GM19468 (cell line): ENCODE measurements at regions not wholly inside any gene's neighbourhood (a gene's known extent, or its start where the extent isn't known, plus 50 kb on each side); places are given as distances from the start of the nearest gene placed in this dataset.
"Not testable (repeated sequence)": the region's sequence is repeated elsewhere in the genome, so short reads cannot be mapped to it uniquely, and the experiment has no call there.

Experiments used
- ATAC-seq: cut with Tn5 transposase; IDR thresholded peaks from one replicate; pipeline ENCODE4 v1.9.1; 2021; ENCODE audit warnings: mild to moderate bottlenecking, moderate library complexity, moderate number of reproducible peaks; ENCODE audit not compliant: unreplicated experiment; ENCODE audit errors: extremely low read depth

DNA sequence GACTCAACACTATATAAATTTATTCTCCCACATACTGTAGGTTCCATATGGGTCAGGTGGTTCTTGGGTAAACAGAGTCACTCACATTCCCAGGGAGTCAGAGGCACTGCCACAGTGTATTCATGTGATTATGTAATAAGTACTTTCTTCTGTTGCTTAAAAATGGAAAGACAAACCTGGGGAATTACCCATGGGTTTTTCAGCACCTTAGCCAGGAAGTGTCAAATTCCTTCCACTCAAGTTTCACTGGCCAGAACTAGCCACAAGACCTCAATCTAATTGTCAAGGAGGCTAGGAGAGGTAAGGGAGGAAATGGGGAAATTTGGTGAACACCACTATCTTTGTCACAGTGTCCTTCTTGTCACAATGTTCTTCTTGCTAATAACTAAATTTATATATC is 333.2 kb upstream of the MDGA2 start:
- ATAC-seq = no peak

DNA sequence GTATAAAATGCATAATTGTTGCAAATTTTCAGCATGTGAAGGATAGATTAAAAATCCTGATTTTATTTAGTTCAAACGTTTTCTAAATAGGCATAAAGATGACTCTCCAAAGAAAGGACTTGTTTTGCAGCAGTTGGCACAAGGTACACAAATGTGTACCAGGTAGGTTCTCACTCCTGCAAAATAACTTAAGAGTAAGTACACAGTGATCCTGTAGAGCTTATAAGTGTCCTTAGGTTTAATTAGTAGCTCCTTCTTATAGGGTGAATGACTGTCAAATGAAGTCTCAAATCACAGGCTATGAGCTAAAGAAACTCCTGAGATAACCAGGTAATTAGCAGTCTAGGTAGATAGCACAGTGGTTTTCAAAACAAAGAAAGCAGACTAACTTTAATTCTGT is 330.6 kb upstream of the MDGA2 start:
- no peak for ATAC-seq

GRCh38 chr14:47993883-47994282 is 318.5 kb upstream of the MDGA2 start:
- ATAC-seq = no peak

GRCh38 chr14:47988175-47988574 is 312.8 kb upstream of the MDGA2 start:
- ATAC-seq = no peak

DNA sequence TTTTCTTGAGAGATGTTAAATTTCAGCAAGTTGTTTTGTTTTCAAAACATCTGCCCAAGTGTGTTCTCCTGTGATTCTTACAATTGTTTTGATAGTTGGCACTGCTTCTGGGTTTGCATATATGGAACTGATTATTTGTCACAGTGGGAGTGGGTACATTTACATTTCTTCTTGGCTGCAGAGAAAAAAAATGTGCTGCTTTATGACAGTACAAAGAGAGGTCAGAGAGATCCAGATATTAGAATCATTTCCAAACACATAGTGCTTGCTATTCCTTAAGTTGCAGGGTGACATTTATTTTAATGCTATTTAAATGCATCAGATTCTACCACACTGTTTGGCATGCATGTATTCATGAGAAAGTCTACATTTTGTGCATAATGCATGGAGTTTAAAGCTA is 303.5 kb upstream of the MDGA2 start:
- no peak for ATAC-seq

GRCh38 chr14:47976139-47976538 is 300.7 kb upstream of the MDGA2 start:
- ATAC-seq = no peak

DNA sequence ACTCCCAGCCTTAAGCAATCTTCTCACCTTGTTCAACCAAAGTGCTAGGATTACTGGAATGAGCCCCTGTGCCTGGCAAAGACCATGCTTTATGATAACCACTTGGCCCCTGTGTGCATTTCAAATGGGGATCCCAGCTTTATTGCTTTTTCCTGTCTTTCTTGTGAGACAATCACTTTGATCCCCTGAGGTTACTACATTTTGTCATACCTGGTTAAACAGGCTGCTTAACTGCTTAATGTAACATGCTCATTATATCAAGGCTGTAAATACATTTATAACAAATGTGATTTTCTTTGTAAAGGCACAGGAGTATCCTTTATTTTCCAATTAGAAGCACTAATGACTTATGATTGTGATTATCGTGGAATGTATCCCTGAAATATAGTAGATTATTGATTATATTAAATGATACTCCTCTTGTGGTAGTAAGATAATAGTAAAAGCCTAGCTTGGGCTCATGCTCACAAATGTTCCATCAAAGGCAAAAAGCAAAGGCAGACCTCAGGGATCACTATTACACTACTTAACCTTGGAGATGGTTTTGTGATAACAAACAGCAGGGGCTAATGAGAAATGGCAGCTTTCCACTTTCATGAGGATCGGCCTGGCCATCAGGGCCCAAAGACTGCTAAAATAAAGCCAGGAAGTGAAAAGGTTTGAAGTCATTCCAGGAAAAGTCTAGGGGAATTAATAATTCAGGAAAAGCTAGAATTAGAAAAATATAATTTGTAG is 290.8 kb upstream of the MDGA2 start:
- no peak for ATAC-seq

- no peak for ATAC-seq
Observed at GRCh38 chr14:47961634-47962033, 286.2 kb upstream of the MDGA2 start.

- no peak for ATAC-seq
Observed at GRCh38 chr14:47959740-47960139, 284.3 kb upstream of the MDGA2 start.

DNA sequence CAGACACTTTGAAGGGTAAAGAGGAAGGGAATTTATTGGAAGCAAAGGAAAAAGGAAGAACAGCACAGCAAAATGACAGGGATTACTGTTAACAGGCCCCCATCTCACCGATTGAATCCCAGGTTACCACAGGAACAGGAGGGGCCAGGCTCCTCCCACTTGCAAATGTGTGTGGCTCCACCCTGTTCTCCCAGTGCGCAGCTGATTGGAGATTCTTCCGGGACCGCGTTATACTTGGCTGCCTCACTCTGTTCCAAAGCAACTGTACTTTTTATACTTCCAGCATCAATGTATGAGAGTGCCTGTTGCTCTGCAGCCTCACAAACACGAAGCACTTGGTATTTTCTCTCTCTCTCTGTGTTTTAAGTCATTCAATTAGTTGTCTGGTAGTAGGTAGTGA is 273.6 kb upstream of the MDGA2 start:
- ATAC-seq = no peak

DNA sequence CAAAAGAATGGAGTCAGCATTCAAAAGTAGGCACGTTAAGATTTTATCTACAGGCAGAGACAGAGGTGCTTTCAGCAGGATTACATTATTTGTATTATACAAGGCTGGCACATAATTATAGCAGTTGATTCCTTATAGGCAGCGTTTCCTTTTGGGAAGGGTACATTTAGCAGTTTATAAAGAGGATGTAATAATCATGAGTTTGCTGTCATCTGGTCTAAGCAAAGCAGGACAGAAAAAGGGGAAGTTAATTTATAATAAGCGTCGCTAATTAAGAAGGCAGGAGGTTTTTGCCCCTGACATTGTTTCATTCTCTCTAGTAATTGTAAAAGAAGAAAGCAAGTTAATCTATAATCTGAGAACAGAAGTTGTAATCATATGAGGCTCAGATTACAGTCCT is 259.9 kb upstream of the MDGA2 start:
- no peak for ATAC-seq

DNA sequence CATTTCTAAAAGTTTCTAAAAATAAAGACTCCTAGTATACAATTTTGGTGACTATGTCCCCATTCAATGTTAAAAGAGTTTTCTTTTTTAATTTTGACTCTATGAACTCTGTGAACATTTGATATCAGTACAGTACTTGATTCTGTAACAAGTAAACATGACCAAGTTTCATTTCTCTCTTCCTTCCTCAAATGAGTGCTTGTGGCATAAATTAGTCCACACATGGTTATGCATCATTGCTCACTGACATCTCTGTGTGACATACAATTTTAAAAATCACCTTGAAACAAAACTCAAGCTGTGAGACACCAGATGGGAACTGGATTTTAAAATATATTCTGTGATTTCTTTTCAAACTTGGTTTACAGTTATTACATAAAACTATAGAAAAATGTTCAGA is 253.9 kb upstream of the MDGA2 start:
- peak; percentile 93 for ATAC-seq

GRCh38 chr14:47921133-47921532 is 245.7 kb upstream of the MDGA2 start:
- no peak for ATAC-seq

DNA sequence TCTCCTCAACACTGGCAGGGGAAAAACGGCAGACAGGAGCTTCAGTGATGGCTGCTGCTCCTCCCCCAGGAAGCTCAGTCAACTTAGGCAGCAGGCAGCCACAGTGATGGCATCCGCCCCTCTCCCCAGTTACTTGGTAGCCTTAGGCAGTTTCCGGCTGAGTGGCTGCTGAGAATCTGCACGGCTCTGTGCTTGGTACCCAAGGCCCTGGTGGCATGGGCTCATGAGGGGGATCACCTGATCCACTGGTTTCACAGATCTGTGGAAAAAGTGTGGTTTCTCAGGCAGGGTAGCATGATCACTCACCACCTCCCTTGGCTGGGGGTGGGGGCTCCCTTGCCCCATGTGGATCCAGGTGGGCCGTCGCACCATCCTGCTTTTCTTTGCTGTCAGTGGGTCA is 244.6 kb upstream of the MDGA2 start:
- no peak for ATAC-seq

GRCh38 chr14:47919334-47919846 is 244.0 kb upstream of the MDGA2 start:
- no peak for ATAC-seq

- ATAC-seq = no peak
Observed at GRCh38 chr14:47917344-47917954, 242.0 kb upstream of the MDGA2 start.

DNA sequence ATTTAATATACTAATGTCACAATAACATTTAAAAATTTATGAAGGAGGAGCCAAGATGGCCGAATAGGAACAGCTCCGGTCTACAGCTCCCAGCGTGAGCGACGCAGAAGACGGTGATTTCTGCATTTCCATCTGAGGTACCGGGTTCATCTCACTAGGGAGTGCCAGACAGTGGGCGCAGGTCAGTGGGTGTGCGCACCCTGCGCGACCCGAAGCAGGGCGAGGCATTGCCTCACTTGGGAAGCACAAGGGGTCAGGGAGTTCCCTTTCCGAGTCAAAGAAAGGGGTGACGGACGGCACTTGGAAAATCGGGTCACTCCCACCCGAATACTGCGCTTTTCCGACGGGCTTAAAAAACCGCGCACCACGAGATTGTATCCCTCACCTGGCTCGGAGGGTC is 225.7 kb upstream of the MDGA2 start:
- not testable (repeated sequence) for ATAC-seq

- no peak for ATAC-seq
Observed at GRCh38 chr14:47899685-47900084, 224.3 kb upstream of the MDGA2 start.

GRCh38 chr14:47874350-47874749 is 198.9 kb upstream of the MDGA2 start:
- no peak for ATAC-seq

DNA sequence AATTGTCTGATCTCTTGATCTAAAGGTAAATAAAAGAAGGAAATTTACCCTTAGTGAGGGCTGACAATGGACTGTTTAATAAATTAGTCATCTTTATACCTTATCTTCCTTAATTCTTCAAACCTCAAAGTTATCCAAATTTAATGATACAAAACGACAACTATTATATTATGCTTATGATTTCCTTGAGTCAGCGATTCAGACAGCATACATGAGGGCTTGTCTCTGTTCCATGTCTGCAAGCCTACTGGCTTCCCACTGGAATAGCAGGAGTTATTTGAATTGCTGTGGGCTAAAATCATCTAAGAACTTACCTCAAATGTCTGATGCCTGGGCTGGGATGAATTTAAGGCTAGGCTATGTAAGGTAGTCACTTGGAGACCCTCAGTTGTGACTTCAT is 197.2 kb upstream of the MDGA2 start:
- no peak for ATAC-seq

- no peak for ATAC-seq
Observed at GRCh38 chr14:47863441-47863840, 188.0 kb upstream of the MDGA2 start.

DNA sequence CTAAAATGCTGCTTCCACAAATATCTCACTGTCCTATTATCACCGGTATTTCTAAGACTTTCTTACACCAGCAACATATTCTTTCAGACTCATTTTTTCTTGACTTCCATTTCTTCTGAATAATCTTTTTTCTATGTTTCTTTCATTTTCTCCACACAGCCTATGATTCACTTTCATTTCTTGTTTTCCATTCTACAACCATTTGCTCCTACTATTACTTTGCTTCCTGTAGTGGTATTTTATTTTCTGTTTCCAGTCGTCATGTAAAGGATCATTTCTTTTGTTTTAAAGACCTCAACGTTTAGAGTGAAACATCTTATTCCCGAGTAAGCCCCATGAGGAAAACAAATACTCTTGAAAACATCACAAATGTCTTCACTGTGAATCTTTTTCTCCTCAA is 182.2 kb upstream of the MDGA2 start:
- no peak for ATAC-seq
